ENCODE measurements at regions not wholly inside any gene's neighbourhood (a gene's known extent, or its start where the extent isn't known, plus 50 kb on each side); places are given as distances from the start of the nearest gene placed in this dataset.
"Not testable (repeated sequence)": the region's sequence is repeated elsewhere in the genome, so short reads cannot be mapped to it uniquely, and the experiment has no call there.

- not testable (repeated sequence) for H3K36me3 Mint-ChIP-seq (ENCODE audit: low read depth); DNase-seq; H3K4me3 Mint-ChIP-seq; H3K27me3 Mint-ChIP-seq; H3K9me3 Mint-ChIP-seq; H3K27ac Mint-ChIP-seq; H3K4me1 Mint-ChIP-seq (ENCODE audit: low read depth)
Observed at GRCh38 chr1:148210166-148210565, 58.1 kb upstream of the NBPF11 start.

- H3K36me3 Mint-ChIP-seq (ENCODE audit: low read depth); DNase-seq; H3K27me3 Mint-ChIP-seq; H3K4me3 Mint-ChIP-seq; H3K4me1 Mint-ChIP-seq (ENCODE audit: low read depth); H3K27ac Mint-ChIP-seq; H3K9me3 Mint-ChIP-seq: not testable (repeated sequence)
Observed at GRCh38 chr1:148202013-148202412, 49.9 kb upstream of the NBPF11 start.
